WTC11 (cell line): ENCODE measurements at regions not wholly inside any gene's neighbourhood (a gene's known extent, or its start where the extent isn't known, plus 50 kb on each side); places are given as distances from the start of the nearest gene placed in this dataset.

Source experiments
- ATAC-seq: fragments of 200-7000 bp; cut with Tn5 transposase; 2 replicates; pipeline ENCODE4 v1.10.0; 2021; ENCODE audit warnings: mild to moderate bottlenecking, moderate library complexity
- CTCF ChIA-PET: fragments of 300-600 bp; sonication (Branson Sonifier 250); formaldehyde crosslinking; loops from one replicate; lab custom pipeline; 2021; ENCODE audit warnings: antibody characterized with exemption; lab: Charles Lee
- POLR2A ChIA-PET: fragments of 350-600 bp; sonication (Branson Sonifier 250); formaldehyde crosslinking; loops from one replicate; lab custom pipeline; 2021; ENCODE audit warnings: antibody characterized with exemption; lab: Charles Lee
- DNase-seq: peaks from one replicate; pipeline ENCODE4 v3.0.0; 2021; ENCODE audit warnings: low spot score
- H3K27ac Mint-ChIP-seq: 2 replicates; pipeline ENCODE4 v1.8.0; 2021; ENCODE audit warnings: mixed read lengths
- H3K27me3 Mint-ChIP-seq: 2 replicates; pipeline ENCODE4 v1.8.0; 2021; ENCODE audit warnings: low read depth, mild to moderate bottlenecking, moderate library complexity, mixed read lengths
- H3K36me3 Mint-ChIP-seq: 2 replicates; pipeline ENCODE4 v1.8.0; 2021; ENCODE audit warnings: mixed read lengths
- H3K4me1 Mint-ChIP-seq: 2 replicates; pipeline ENCODE4 v1.8.0; 2022; ENCODE audit warnings: mixed read lengths
- H3K4me3 Mint-ChIP-seq: 2 replicates; pipeline ENCODE4 v1.8.0; 2021; ENCODE audit warnings: mild to moderate bottlenecking, moderate library complexity, mixed read lengths
- H3K9me3 Mint-ChIP-seq: 2 replicates; pipeline ENCODE4 v1.8.0; 2021; ENCODE audit warnings: mixed read lengths
- ESRRA ChIP-seq: sonication (generic); formaldehyde crosslinking; IDR thresholded peaks from 2 replicates; pipeline ENCODE4 v1.8.1; 2022; ENCODE audit warnings: mild to moderate bottlenecking, missing genetic modification reagents, borderline replicate concordance
- FOXK1 ChIP-seq: sonication (generic); formaldehyde crosslinking; IDR thresholded peaks from 2 replicates; pipeline ENCODE4 v1.8.0; 2022; ENCODE audit warnings: mild to moderate bottlenecking, moderate library complexity, missing genetic modification reagents
- GRHL2 ChIP-seq: fragments of 250-450 bp; sonication (Bioruptor Pico); IDR thresholded peaks from 2 replicates; pipeline ENCODE4 v1.8.0; 2022; ENCODE audit warnings: mild to moderate bottlenecking, moderate library complexity; ENCODE audit not compliant: insufficient replicate concordance, severe bottlenecking
- GTF2I ChIP-seq: fragments of 250-450 bp; sonication (Bioruptor Pico); conservative IDR thresholded peaks from 2 replicates; pipeline ENCODE4 v1.4.0; 2021; ENCODE audit warnings: mild to moderate bottlenecking
- HMGA2 ChIP-seq: fragments of 250-450 bp; sonication (Bioruptor Pico); IDR thresholded peaks from 2 replicates; pipeline ENCODE4 v1.4.0; 2021; ENCODE audit warnings: mild to moderate bottlenecking, moderate library complexity
- MYBL2 ChIP-seq: sonication (generic); formaldehyde crosslinking; IDR thresholded peaks from 2 replicates; pipeline ENCODE4 v1.8.1; 2023; ENCODE audit warnings: mild to moderate bottlenecking, moderate library complexity, missing genetic modification reagents
- NFATC4 ChIP-seq: fragments of 250-450 bp; sonication (Bioruptor Pico); IDR thresholded peaks from 2 replicates; pipeline ENCODE4 v1.9.0; 2021; ENCODE audit warnings: mild to moderate bottlenecking
- NR1H2 ChIP-seq: sonication (generic); formaldehyde crosslinking; IDR thresholded peaks from 2 replicates; pipeline ENCODE4 v1.9.0; 2021; ENCODE audit warnings: mild to moderate bottlenecking, moderate library complexity, missing genetic modification reagents
- NR2C2 ChIP-seq: sonication (generic); formaldehyde crosslinking; IDR thresholded peaks from 2 replicates; pipeline ENCODE4 v1.8.0; 2022; ENCODE audit warnings: mild to moderate bottlenecking, missing genetic modification reagents
- NR3C1 ChIP-seq: sonication (generic); formaldehyde crosslinking; conservative IDR thresholded peaks from 2 replicates; pipeline ENCODE4 v1.8.1; 2023; ENCODE audit warnings: low read depth, mild to moderate bottlenecking, missing genetic modification reagents
- PRRX2 ChIP-seq: fragments of 250-450 bp; sonication (Bioruptor Pico); IDR thresholded peaks from 2 replicates; pipeline ENCODE4 v1.8.0; 2021; ENCODE audit warnings: mild to moderate bottlenecking
- RELA ChIP-seq: sonication (generic); formaldehyde crosslinking; IDR thresholded peaks from 2 replicates; pipeline ENCODE4 v1.8.1; 2022; ENCODE audit warnings: missing genetic modification reagents, mild to moderate bottlenecking, borderline replicate concordance
- SMAD4 ChIP-seq: sonication (generic); formaldehyde crosslinking; IDR thresholded peaks from 2 replicates; pipeline ENCODE4 v1.8.0; 2022; ENCODE audit warnings: mild to moderate bottlenecking, missing genetic modification reagents
- TEAD1 ChIP-seq: sonication (generic); formaldehyde crosslinking; IDR thresholded peaks from 2 replicates; pipeline ENCODE4 v1.8.0; 2022; ENCODE audit warnings: mild to moderate bottlenecking, missing genetic modification reagents
- ZNF396 ChIP-seq: fragments of 250-450 bp; sonication (Bioruptor Pico); IDR thresholded peaks from 2 replicates; pipeline ENCODE4 v1.8.0; 2021; ENCODE audit warnings: mild to moderate bottlenecking, moderate library complexity, borderline replicate concordance
- TF ChIP-seq, protein P1 (sequence below): sonication (generic); formaldehyde crosslinking; IDR thresholded peaks from 2 replicates; pipeline ENCODE4 v1.8.1; 2023; ENCODE audit warnings: mild to moderate bottlenecking, missing genetic modification reagents
- TF ChIP-seq, protein P2 (sequence below): sonication (generic); formaldehyde crosslinking; IDR thresholded peaks from 2 replicates; pipeline ENCODE4 v1.8.0; 2022; ENCODE audit warnings: mild to moderate bottlenecking, missing genetic modification reagents
- TF ChIP-seq, protein P3 (sequence below): sonication (generic); formaldehyde crosslinking; IDR thresholded peaks from 2 replicates; pipeline ENCODE4 v1.8.1; 2023; ENCODE audit warnings: mild to moderate bottlenecking, missing genetic modification reagents, borderline replicate concordance
- TF ChIP-seq, protein P4 (sequence below): fragments of 250-450 bp; sonication (Bioruptor Pico); IDR thresholded peaks from 2 replicates; pipeline ENCODE4 v1.9.0; 2021; ENCODE audit warnings: mild to moderate bottlenecking
- TF ChIP-seq, protein P5 (sequence below): sonication (generic); formaldehyde crosslinking; IDR thresholded peaks from 2 replicates; pipeline ENCODE4 v1.8.1; 2022; ENCODE audit warnings: low read depth, mild to moderate bottlenecking, moderate library complexity, missing genetic modification reagents, borderline replicate concordance

DNA sequence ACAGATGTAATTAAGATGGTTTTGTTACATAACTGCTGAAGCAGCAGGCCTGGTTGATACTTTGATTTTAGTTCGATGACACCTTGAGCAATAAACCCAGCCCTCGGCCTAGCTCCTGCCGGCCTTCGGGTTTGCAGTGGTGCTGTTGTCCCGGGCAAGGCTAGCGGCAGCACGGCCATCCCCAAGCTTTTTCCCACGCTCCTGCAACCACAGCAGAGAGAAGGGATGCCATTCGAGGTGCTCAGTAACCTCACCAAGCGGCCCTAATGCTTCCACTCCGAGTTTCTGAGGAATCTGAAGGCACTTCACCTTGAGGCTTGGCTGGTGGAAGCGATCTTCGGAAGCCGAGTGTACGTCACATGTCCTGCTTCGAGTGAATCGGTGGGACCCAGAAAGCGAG is 182.1 kb downstream of the NAF1 start:
- ATAC-seq (no peak), DNase-seq (no peak)
- no peak overlapping the region for H3K27ac Mint-ChIP-seq
- H3K4me1 Mint-ChIP-seq, result peaks cover 32% of the 10 kb centered on the region
- peaks cover 13% of the 10 kb centered on the region for H3K9me3 Mint-ChIP-seq
- TF ChIP-seq, protein P1, sequence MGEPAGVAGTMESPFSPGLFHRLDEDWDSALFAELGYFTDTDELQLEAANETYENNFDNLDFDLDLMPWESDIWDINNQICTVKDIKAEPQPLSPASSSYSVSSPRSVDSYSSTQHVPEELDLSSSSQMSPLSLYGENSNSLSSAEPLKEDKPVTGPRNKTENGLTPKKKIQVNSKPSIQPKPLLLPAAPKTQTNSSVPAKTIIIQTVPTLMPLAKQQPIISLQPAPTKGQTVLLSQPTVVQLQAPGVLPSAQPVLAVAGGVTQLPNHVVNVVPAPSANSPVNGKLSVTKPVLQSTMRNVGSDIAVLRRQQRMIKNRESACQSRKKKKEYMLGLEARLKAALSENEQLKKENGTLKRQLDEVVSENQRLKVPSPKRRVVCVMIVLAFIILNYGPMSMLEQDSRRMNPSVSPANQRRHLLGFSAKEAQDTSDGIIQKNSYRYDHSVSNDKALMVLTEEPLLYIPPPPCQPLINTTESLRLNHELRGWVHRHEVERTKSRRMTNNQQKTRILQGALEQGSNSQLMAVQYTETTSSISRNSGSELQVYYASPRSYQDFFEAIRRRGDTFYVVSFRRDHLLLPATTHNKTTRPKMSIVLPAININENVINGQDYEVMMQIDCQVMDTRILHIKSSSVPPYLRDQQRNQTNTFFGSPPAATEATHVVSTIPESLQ (CRISPR knock-in tag), result no peak
- TF ChIP-seq NR3C1 (no peak), PRRX2 (CRISPR knock-in tag) (no peak), GTF2I (CRISPR knock-in tag) (no peak), HMGA2 (CRISPR knock-in tag) (no peak), FOXK1 (CRISPR knock-in tag) (no peak)
- TF ChIP-seq, protein P2, sequence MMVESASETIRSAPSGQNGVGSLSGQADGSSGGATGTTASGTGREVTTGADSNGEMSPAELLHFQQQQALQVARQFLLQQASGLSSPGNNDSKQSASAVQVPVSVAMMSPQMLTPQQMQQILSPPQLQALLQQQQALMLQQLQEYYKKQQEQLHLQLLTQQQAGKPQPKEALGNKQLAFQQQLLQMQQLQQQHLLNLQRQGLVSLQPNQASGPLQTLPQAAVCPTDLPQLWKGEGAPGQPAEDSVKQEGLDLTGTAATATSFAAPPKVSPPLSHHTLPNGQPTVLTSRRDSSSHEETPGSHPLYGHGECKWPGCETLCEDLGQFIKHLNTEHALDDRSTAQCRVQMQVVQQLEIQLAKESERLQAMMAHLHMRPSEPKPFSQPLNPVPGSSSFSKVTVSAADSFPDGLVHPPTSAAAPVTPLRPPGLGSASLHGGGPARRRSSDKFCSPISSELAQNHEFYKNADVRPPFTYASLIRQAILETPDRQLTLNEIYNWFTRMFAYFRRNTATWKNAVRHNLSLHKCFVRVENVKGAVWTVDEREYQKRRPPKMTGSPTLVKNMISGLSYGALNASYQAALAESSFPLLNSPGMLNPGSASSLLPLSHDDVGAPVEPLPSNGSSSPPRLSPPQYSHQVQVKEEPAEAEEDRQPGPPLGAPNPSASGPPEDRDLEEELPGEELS, result no peak
- TF ChIP-seq, protein P3, sequence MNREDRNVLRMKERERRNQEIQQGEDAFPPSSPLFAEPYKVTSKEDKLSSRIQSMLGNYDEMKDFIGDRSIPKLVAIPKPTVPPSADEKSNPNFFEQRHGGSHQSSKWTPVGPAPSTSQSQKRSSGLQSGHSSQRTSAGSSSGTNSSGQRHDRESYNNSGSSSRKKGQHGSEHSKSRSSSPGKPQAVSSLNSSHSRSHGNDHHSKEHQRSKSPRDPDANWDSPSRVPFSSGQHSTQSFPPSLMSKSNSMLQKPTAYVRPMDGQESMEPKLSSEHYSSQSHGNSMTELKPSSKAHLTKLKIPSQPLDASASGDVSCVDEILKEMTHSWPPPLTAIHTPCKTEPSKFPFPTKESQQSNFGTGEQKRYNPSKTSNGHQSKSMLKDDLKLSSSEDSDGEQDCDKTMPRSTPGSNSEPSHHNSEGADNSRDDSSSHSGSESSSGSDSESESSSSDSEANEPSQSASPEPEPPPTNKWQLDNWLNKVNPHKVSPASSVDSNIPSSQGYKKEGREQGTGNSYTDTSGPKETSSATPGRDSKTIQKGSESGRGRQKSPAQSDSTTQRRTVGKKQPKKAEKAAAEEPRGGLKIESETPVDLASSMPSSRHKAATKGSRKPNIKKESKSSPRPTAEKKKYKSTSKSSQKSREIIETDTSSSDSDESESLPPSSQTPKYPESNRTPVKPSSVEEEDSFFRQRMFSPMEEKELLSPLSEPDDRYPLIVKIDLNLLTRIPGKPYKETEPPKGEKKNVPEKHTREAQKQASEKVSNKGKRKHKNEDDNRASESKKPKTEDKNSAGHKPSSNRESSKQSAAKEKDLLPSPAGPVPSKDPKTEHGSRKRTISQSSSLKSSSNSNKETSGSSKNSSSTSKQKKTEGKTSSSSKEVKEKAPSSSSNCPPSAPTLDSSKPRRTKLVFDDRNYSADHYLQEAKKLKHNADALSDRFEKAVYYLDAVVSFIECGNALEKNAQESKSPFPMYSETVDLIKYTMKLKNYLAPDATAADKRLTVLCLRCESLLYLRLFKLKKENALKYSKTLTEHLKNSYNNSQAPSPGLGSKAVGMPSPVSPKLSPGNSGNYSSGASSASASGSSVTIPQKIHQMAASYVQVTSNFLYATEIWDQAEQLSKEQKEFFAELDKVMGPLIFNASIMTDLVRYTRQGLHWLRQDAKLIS (CRISPR knock-in tag), result no peak
- H3K4me3 Mint-ChIP-seq, result no peak overlapping the region
- ChIA-PET POLR2A (no interaction called here), CTCF (no interaction called here)
- no peaks in the 10 kb centered on the region for H3K36me3 Mint-ChIP-seq
- no peaks in the 10 kb centered on the region for H3K27me3 Mint-ChIP-seq

DNA sequence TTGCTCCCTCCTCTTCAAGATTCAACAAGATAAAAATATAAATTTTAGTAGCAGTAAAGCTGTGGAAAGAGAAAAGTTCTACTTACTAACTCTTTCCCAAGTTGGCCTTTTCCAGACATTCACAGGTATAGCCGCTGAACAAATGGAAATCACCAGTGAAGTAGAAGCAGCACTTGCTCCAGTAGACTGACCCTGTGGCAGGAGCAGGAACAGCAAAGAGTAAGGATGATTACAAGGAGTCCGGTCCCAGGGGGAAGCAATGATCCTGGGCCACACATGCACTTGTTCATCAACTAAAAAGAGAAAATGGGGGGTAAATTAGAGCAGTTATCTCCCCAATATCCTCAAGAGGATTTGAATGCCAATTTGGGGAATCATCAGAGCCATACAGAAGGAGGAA is 184.9 kb downstream of the NAF1 start:
- no peaks in the 10 kb centered on the region for H3K27me3 Mint-ChIP-seq
- no peaks in the 10 kb centered on the region for H3K36me3 Mint-ChIP-seq
- TF ChIP-seq, protein P3 (CRISPR knock-in tag), result no peak
- TF ChIP-seq GRHL2 (CRISPR knock-in tag), result no peak
- TF ChIP-seq, protein P4, sequence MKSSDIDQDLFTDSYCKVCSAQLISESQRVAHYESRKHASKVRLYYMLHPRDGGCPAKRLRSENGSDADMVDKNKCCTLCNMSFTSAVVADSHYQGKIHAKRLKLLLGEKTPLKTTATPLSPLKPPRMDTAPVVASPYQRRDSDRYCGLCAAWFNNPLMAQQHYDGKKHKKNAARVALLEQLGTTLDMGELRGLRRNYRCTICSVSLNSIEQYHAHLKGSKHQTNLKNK (CRISPR knock-in tag), result no peak
- no peak for TF ChIP-seq NFATC4 (CRISPR knock-in tag)
- TF ChIP-seq RELA (CRISPR knock-in tag), result no peak
- TF ChIP-seq MYBL2 (CRISPR knock-in tag), result no peak
- no peak for TF ChIP-seq ZNF396 (CRISPR knock-in tag)
- TF ChIP-seq SMAD4, result no peak
- TF ChIP-seq, protein P1 (CRISPR knock-in tag), result no peak
- TF ChIP-seq NR2C2, result no peak
- TF ChIP-seq TEAD1 (CRISPR knock-in tag), result no peak
- no peak for TF ChIP-seq ESRRA (CRISPR knock-in tag)
- TF ChIP-seq NR1H2, result no peak
- TF ChIP-seq, protein P5, sequence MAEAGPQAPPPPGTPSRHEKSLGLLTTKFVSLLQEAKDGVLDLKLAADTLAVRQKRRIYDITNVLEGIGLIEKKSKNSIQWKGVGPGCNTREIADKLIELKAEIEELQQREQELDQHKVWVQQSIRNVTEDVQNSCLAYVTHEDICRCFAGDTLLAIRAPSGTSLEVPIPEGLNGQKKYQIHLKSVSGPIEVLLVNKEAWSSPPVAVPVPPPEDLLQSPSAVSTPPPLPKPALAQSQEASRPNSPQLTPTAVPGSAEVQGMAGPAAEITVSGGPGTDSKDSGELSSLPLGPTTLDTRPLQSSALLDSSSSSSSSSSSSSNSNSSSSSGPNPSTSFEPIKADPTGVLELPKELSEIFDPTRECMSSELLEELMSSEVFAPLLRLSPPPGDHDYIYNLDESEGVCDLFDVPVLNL (CRISPR knock-in tag), result no peak

More for the DNA sequence above, 184.9 kb downstream of the NAF1 start:
- peaks cover 13% of the 10 kb centered on the region for H3K9me3 Mint-ChIP-seq
- H3K4me1 Mint-ChIP-seq, result peaks cover 14% of the 10 kb centered on the region
- ChIA-PET CTCF (no interaction called here), POLR2A (no interaction called here)
- H3K27ac Mint-ChIP-seq, result no peak overlapping the region
- DNase-seq (no peak), ATAC-seq (peak; percentile 74)
- H3K4me3 Mint-ChIP-seq, result no peak overlapping the region
